HEK293 (cell line): ENCODE measurements at regions not wholly inside any gene's neighbourhood (a gene's known extent, or its start where the extent isn't known, plus 50 kb on each side); places are given as distances from the start of the nearest gene placed in this dataset.

Source experiments
- CTCF ChIA-PET: fragments of 350-600 bp; formaldehyde crosslinking; extraction: SDS; loops from one replicate; lab custom pipeline; 2021; ENCODE audit warnings: antibody characterized with exemption; lab: Yijun Ruan, JAX
- POLR2A ChIA-PET: fragments of 300-600 bp; formaldehyde crosslinking; extraction: SDS; loops from one replicate; lab custom pipeline; 2020; ENCODE audit warnings: antibody characterized with exemption, inconsistent platforms; lab: Yijun Ruan, JAX
- H3K27ac ChIP-seq: fragments of 200-500 bp; sonication (Bioruptor generic); 2 replicates; pipeline ENCODE4 v1.5.1; 2014; ENCODE audit warnings: low read depth, low read length, control low read depth, inconsistent platforms; ENCODE audit errors: extremely low read depth
- H3K36me3 ChIP-seq, 2 experiments: fragments of 200-500 bp in 1 of 2; sonication (Bioruptor generic) in 1 of 2; 1 replicate in 1 of 2; 2 replicates in 1 of 2; pipeline ENCODE4 v1.5.1; 2014 to 2017; ENCODE audit warnings: inconsistent platforms in 2 of 2, low read length in 2 of 2; ENCODE audit not compliant: control insufficient read depth in 2 of 2, insufficient read depth in 1 of 2
- H3K4me1 ChIP-seq: fragments of 200-500 bp; sonication (Bioruptor generic); 2 replicates; pipeline ENCODE4 v1.5.1; 2014; ENCODE audit warnings: mild to moderate bottlenecking, low read length, inconsistent platforms; ENCODE audit not compliant: control insufficient read depth, insufficient read depth
- H3K4me3 ChIP-seq: 2 replicates; pipeline ENCODE4 v1.5.1; 2011; ENCODE audit warnings: low read depth, mild to moderate bottlenecking, control low read depth, low read length, moderate library complexity
- H3K9me3 ChIP-seq: fragments of 200-500 bp; sonication (Bioruptor generic); 2 replicates; pipeline ENCODE4 v1.5.1; 2014; ENCODE audit warnings: low read depth, low read length, inconsistent platforms; ENCODE audit not compliant: control insufficient read depth, insufficient read depth
- ELK4 ChIP-seq: IDR thresholded peaks from 2 replicates; pipeline ENCODE4 v1.6.1; 2011; ENCODE audit warnings: mild to moderate bottlenecking, low read depth, low read length, borderline replicate concordance
- INSM2 ChIP-seq: fragments of 450-650 bp; formaldehyde crosslinking; IDR thresholded peaks from 2 replicates; pipeline ENCODE4 v1.5.1; 2016; ENCODE audit warnings: missing biosample characterization, missing genetic modification characterization
- KLF17 ChIP-seq: fragments of 450-650 bp; formaldehyde crosslinking; IDR thresholded peaks from 2 replicates; pipeline ENCODE4 v1.5.1; 2016; ENCODE audit warnings: missing biosample characterization, missing genetic modification characterization
- OVOL3 ChIP-seq: fragments of 450-650 bp; formaldehyde crosslinking; IDR thresholded peaks from 2 replicates; pipeline ENCODE4 v1.5.1; 2016; ENCODE audit warnings: missing biosample characterization, missing genetic modification characterization
- PRDM1 ChIP-seq: fragments of 450-650 bp; formaldehyde crosslinking; IDR thresholded peaks from 2 replicates; pipeline ENCODE4; 2016; ENCODE audit warnings: missing biosample characterization, missing genetic modification characterization
- ZBTB1 ChIP-seq: fragments of 450-650 bp; formaldehyde crosslinking; IDR thresholded peaks from 2 replicates; pipeline ENCODE4 v1.5.1; 2016; ENCODE audit warnings: missing biosample characterization, missing genetic modification characterization
- ZFHX2 ChIP-seq: fragments of 450-650 bp; formaldehyde crosslinking; conservative IDR thresholded peaks from 2 replicates; pipeline ENCODE4 v1.5.1; 2016; ENCODE audit warnings: missing biosample characterization, missing genetic modification characterization
- ZFP69B ChIP-seq: fragments of 450-650 bp; formaldehyde crosslinking; IDR thresholded peaks from 2 replicates; pipeline ENCODE4 v1.5.1; 2016; ENCODE audit warnings: missing biosample characterization, missing genetic modification characterization
- ZNF138 ChIP-seq: fragments of 450-650 bp; formaldehyde crosslinking; IDR thresholded peaks from 2 replicates; pipeline ENCODE4 v1.5.1; 2016; ENCODE audit warnings: missing biosample characterization, missing genetic modification characterization, borderline replicate concordance
- ZNF155 ChIP-seq: fragments of 450-650 bp; formaldehyde crosslinking; IDR thresholded peaks from 2 replicates; pipeline ENCODE4 v1.5.1; 2016; ENCODE audit warnings: missing biosample characterization, missing genetic modification characterization
- ZNF214 ChIP-seq: fragments of 450-650 bp; formaldehyde crosslinking; IDR thresholded peaks from 2 replicates; pipeline ENCODE4 v1.5.1; 2017; ENCODE audit warnings: missing biosample characterization, mild to moderate bottlenecking, missing genetic modification characterization, borderline replicate concordance
- ZNF248 ChIP-seq: fragments of 450-650 bp; formaldehyde crosslinking; IDR thresholded peaks from 2 replicates; pipeline ENCODE4 v1.5.1; 2017; ENCODE audit warnings: missing biosample characterization, missing genetic modification characterization
- ZNF26 ChIP-seq: fragments of 450-650 bp; formaldehyde crosslinking; IDR thresholded peaks from 2 replicates; pipeline ENCODE4 v1.5.1; 2016; ENCODE audit warnings: missing biosample characterization, missing genetic modification characterization
- ZNF350 ChIP-seq: fragments of 450-650 bp; formaldehyde crosslinking; IDR thresholded peaks from 2 replicates; pipeline ENCODE4 v1.5.0; 2017; ENCODE audit warnings: missing biosample characterization, mild to moderate bottlenecking, missing genetic modification characterization
- ZNF433 ChIP-seq: fragments of 450-650 bp; formaldehyde crosslinking; IDR thresholded peaks from 2 replicates; pipeline ENCODE4 v1.5.1; 2016; ENCODE audit warnings: missing biosample characterization, missing genetic modification characterization, low read depth
- ZNF449 ChIP-seq: fragments of 450-650 bp; formaldehyde crosslinking; IDR thresholded peaks from 2 replicates; pipeline ENCODE4 v1.5.1; 2017; ENCODE audit warnings: missing biosample characterization, mild to moderate bottlenecking, missing genetic modification characterization, moderate library complexity
- ZNF548 ChIP-seq: fragments of 450-650 bp; formaldehyde crosslinking; IDR thresholded peaks from 2 replicates; pipeline ENCODE4 v1.5.1; 2016; ENCODE audit warnings: missing biosample characterization, missing genetic modification characterization
- ZNF571 ChIP-seq: fragments of 450-650 bp; formaldehyde crosslinking; IDR thresholded peaks from 2 replicates; pipeline ENCODE4 v1.5.0; 2017; ENCODE audit warnings: missing biosample characterization, missing genetic modification characterization
- ZNF621 ChIP-seq: fragments of 450-650 bp; formaldehyde crosslinking; IDR thresholded peaks from 2 replicates; pipeline ENCODE4 v1.5.1; 2017; ENCODE audit warnings: missing biosample characterization, missing genetic modification characterization
- ZNF677 ChIP-seq: fragments of 450-650 bp; IDR thresholded peaks from 2 replicates; pipeline ENCODE4 v1.5.0; 2018; ENCODE audit warnings: missing biosample characterization, mild to moderate bottlenecking, missing genetic modification characterization, moderate library complexity
- ZSCAN5A ChIP-seq: fragments of 450-650 bp; formaldehyde crosslinking; IDR thresholded peaks from 2 replicates; pipeline ENCODE4 v1.5.1; 2016; ENCODE audit warnings: missing biosample characterization, missing genetic modification characterization

- Histone ChIP-seq H3K9me3 (no peaks in the 10 kb centered on the region), H3K4me1 (no peaks in the 10 kb centered on the region), H3K27ac (no peak overlapping the region), H3K4me3 (no peak overlapping the region), H3K36me3 (no peaks in the 10 kb centered on the region)
- ChIA-PET POLR2A (no interaction called here), CTCF (interaction anchor here (0.6 kb wide), 1 partner anchor 398 kb away, joined by 4 read pairs; no protein-coding TSS in a partner anchor)
- TF ChIP-seq ZFHX2 (tag by site-specific recombination) (no peak), KLF17 (tag by site-specific recombination) (no peak), ZNF433 (tag by site-specific recombination) (no peak), ZNF248 (tag by site-specific recombination) (no peak), ZNF350 (tag by site-specific recombination) (no peak), ZNF571 (tag by site-specific recombination) (no peak), ZBTB1 (tag by site-specific recombination) (no peak)
These were observed 367.8 kb downstream of the PPP1R3A start for GRCh38 chr7:113550966-113551365.

GRCh38 chr7:113548561-113548960 lies 370.2 kb downstream of the PPP1R3A start:
- no peak overlapping the region for H3K27ac ChIP-seq
- ChIA-PET CTCF (no interaction called here), POLR2A (no interaction called here)
- no peak overlapping the region for H3K4me3 ChIP-seq
- no peak for TF ChIP-seq ELK4
- H3K9me3 ChIP-seq: no peaks in the 10 kb centered on the region
- H3K4me1 ChIP-seq: no peaks in the 10 kb centered on the region
- no peaks in the 10 kb centered on the region for H3K36me3 ChIP-seq

- ChIA-PET POLR2A (no interaction called here), CTCF (no interaction called here)
- Histone ChIP-seq H3K4me3 (no peak overlapping the region), H3K4me1 (no peaks in the 10 kb centered on the region), H3K9me3 (no peaks in the 10 kb centered on the region), H3K36me3 (no peaks in the 10 kb centered on the region), H3K27ac (no peak overlapping the region)
- no peak for TF ChIP-seq ZNF677 (tag by site-specific recombination)
- TF ChIP-seq INSM2 (tag by site-specific recombination): no peak
- no peak for TF ChIP-seq ZNF621 (tag by site-specific recombination)
- TF ChIP-seq OVOL3: no peak
- no peak for TF ChIP-seq ZNF449 (tag by site-specific recombination)
- TF ChIP-seq ZNF214 (tag by site-specific recombination): no peak
- TF ChIP-seq ZNF155 (tag by site-specific recombination): no peak
- no peak for TF ChIP-seq ZNF26
- no peak for TF ChIP-seq ZSCAN5A (tag by site-specific recombination)
- TF ChIP-seq ZNF548 (tag by site-specific recombination): no peak
- no peak for TF ChIP-seq ZFHX2 (tag by site-specific recombination)
- TF ChIP-seq ZFP69B (tag by site-specific recombination): no peak
- TF ChIP-seq PRDM1 (tag by site-specific recombination): no peak
- no peak for TF ChIP-seq ZNF138 (tag by site-specific recombination)
These were observed 370.7 kb downstream of the PPP1R3A start for GRCh38 chr7:113548137-113548536.
